ENCODE measurements at regions not wholly inside any gene's neighbourhood (a gene's known extent, or its start where the extent isn't known, plus 50 kb on each side); places are given as distances from the start of the nearest gene placed in this dataset.

DNA sequence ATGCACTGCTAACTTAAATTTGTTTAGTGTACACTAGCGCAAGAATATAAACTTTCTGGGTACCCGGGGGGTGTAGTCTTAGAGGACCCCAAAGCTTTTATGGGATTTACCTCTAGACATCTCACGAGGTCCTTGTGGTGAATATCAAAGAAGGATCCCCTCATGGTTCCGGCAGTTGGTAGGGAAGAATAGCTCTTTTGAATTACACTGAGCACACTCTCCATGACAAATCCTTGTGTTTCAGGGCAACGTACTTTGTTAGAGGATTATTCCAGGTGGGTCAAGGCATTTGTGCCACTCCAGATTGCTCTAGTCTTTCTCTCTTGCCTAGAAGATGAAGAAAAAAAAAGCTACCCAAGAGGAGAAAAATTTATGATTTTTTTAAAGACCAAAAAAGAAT lies 387.6 kb downstream of the PDHA2 start:
- CTCF ChIA-PET, result no interaction called here
- TF ChIP-seq, protein P1, sequence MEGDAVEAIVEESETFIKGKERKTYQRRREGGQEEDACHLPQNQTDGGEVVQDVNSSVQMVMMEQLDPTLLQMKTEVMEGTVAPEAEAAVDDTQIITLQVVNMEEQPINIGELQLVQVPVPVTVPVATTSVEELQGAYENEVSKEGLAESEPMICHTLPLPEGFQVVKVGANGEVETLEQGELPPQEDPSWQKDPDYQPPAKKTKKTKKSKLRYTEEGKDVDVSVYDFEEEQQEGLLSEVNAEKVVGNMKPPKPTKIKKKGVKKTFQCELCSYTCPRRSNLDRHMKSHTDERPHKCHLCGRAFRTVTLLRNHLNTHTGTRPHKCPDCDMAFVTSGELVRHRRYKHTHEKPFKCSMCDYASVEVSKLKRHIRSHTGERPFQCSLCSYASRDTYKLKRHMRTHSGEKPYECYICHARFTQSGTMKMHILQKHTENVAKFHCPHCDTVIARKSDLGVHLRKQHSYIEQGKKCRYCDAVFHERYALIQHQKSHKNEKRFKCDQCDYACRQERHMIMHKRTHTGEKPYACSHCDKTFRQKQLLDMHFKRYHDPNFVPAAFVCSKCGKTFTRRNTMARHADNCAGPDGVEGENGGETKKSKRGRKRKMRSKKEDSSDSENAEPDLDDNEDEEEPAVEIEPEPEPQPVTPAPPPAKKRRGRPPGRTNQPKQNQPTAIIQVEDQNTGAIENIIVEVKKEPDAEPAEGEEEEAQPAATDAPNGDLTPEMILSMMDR (conservative IDR thresholded peaks at IDR 0.05; ENCODE audit: low read depth), result no peak
- POLR2A ChIA-PET (ENCODE audit: low non-redundant PET), result no interaction called here
- DNase-seq (ENCODE audit: low spot score), result no peak
- H3K27ac ChIP-seq, result no peak overlapping the region

DNA sequence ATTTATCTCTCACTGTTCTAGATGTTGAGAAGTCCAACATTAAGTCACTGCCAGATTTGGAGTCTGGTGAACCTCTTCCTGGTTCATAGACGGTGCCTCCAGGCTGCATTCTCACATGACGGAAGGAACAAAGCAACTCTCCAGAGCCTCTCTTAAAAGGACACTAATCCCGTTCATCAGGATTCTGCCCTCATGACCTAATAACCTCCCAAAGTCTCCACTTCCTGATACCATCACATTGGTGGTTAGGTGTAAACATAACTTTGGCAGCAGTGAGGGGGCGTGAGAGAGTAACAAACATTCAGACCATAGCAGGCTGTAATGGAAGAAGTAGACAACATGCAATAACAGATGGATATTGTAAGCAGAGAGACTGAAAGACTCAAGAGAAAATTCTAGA lies 388.6 kb downstream of the PDHA2 start:
- DNase-seq (ENCODE audit: low spot score), result no peak

GRCh38 chr4:96240041-96240440 lies 400.1 kb downstream of the PDHA2 start:
- TF ChIP-seq, protein P1 (conservative IDR thresholded peaks at IDR 0.05; ENCODE audit: low read depth), result no peak
- ChIA-PET CTCF (interaction anchor here (0.7 kb wide), 1 partner anchor 1172 kb away, joined by 4 read pairs; no protein-coding TSS in a partner anchor), POLR2A (ENCODE audit: low non-redundant PET) (no interaction called here)
- no peak for DNase-seq (ENCODE audit: low spot score)
- no peak overlapping the region for H3K27ac ChIP-seq

More for the DNA sequence above, 388.6 kb downstream of the PDHA2 start:
- no peak overlapping the region for H3K27ac ChIP-seq
- ChIA-PET POLR2A (ENCODE audit: low non-redundant PET) (no interaction called here), CTCF (no interaction called here)
- TF ChIP-seq, protein P1 (conservative IDR thresholded peaks at IDR 0.05; ENCODE audit: low read depth), result no peak

GRCh38 chr4:96241819-96242218 lies 401.9 kb downstream of the PDHA2 start:
- POLR2A ChIA-PET (ENCODE audit: low non-redundant PET), result no interaction called here
- DNase-seq (ENCODE audit: low spot score), result no peak
- H3K27ac ChIP-seq, result no peak overlapping the region
- CTCF ChIA-PET, result no interaction called here
- TF ChIP-seq, protein P1 (conservative IDR thresholded peaks at IDR 0.05; ENCODE audit: low read depth), result no peak

DNA sequence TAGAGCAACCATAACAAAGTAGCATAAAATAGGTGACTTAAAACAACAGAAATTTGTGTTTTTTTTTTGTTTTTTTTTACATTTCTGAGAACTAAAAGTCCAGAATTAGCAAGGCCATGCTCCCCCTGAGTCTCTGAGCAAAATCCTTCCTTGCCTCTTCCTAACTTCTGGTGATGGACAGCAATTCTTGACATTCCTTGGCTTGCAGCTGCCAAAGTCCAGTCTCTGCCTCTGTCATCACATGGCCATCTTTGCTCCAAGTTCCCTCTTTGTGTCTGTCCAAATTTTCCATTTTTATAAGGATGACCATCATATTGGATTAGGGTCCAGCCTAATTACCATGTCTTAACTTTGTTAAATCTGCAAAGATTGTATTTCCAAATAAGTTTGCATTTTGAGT lies 407.2 kb downstream of the PDHA2 start:
- POLR2A ChIA-PET (ENCODE audit: low non-redundant PET), result no interaction called here
- CTCF ChIA-PET, result no interaction called here
- no peak for DNase-seq (ENCODE audit: low spot score)
- H3K27ac ChIP-seq, result no peak overlapping the region
- TF ChIP-seq, protein P1 (conservative IDR thresholded peaks at IDR 0.05; ENCODE audit: low read depth), result no peak

GRCh38 chr4:96248225-96248624 lies 408.3 kb downstream of the PDHA2 start:
- no peak overlapping the region for H3K27ac ChIP-seq
- ChIA-PET POLR2A (ENCODE audit: low non-redundant PET) (no interaction called here), CTCF (no interaction called here)
- TF ChIP-seq, protein P1 (conservative IDR thresholded peaks at IDR 0.05; ENCODE audit: low read depth), result no peak
- DNase-seq (ENCODE audit: low spot score), result no peak
